ENCODE measurements at regions not wholly inside any gene's neighbourhood (a gene's known extent, or its start where the extent isn't known, plus 50 kb on each side); places are given as distances from the start of the nearest gene placed in this dataset.
A peak's percentile ranks its signal among the peaks of the same experiment; 100 is the strongest.
"Not testable (repeated sequence)": the region's sequence is repeated elsewhere in the genome, so short reads cannot be mapped to it uniquely, and the experiment has no call there.

GRCh38 chr14:48709277-48709785, 876.8 kb downstream of the RPS29 start:
- TF ChIP-seq, protein P1, sequence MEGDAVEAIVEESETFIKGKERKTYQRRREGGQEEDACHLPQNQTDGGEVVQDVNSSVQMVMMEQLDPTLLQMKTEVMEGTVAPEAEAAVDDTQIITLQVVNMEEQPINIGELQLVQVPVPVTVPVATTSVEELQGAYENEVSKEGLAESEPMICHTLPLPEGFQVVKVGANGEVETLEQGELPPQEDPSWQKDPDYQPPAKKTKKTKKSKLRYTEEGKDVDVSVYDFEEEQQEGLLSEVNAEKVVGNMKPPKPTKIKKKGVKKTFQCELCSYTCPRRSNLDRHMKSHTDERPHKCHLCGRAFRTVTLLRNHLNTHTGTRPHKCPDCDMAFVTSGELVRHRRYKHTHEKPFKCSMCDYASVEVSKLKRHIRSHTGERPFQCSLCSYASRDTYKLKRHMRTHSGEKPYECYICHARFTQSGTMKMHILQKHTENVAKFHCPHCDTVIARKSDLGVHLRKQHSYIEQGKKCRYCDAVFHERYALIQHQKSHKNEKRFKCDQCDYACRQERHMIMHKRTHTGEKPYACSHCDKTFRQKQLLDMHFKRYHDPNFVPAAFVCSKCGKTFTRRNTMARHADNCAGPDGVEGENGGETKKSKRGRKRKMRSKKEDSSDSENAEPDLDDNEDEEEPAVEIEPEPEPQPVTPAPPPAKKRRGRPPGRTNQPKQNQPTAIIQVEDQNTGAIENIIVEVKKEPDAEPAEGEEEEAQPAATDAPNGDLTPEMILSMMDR (IDR thresholded peaks at IDR 0.05; ENCODE audit: low read depth, low read length) = no peak
- Histone ChIP-seq H3K27ac (no peak overlapping the region), H3K36me3 (no peaks in the 10 kb centered on the region), H3K4me3 (ENCODE audit: low read depth, low read length) (no peak overlapping the region), H3K9me3 (ENCODE audit: severe bottlenecking) (no peaks in the 10 kb centered on the region), H3K27me3 (ENCODE audit: insufficient read depth, low read depth, severe bottlenecking) (no peaks in the 10 kb centered on the region)
- DNase-seq = no peak

GRCh38 chr14:48704639-48705038, 881.5 kb downstream of the RPS29 start:
- TF ChIP-seq, protein P1 (IDR thresholded peaks at IDR 0.05; ENCODE audit: low read depth, low read length) = no peak
- Histone ChIP-seq H3K27ac (no peak overlapping the region), H3K9me3 (ENCODE audit: severe bottlenecking) (no peaks in the 10 kb centered on the region), H3K4me3 (ENCODE audit: low read depth, low read length) (no peak overlapping the region), H3K36me3 (no peaks in the 10 kb centered on the region), H3K27me3 (ENCODE audit: insufficient read depth, low read depth, severe bottlenecking) (no peaks in the 10 kb centered on the region)
- DNase-seq = no peak

DNA sequence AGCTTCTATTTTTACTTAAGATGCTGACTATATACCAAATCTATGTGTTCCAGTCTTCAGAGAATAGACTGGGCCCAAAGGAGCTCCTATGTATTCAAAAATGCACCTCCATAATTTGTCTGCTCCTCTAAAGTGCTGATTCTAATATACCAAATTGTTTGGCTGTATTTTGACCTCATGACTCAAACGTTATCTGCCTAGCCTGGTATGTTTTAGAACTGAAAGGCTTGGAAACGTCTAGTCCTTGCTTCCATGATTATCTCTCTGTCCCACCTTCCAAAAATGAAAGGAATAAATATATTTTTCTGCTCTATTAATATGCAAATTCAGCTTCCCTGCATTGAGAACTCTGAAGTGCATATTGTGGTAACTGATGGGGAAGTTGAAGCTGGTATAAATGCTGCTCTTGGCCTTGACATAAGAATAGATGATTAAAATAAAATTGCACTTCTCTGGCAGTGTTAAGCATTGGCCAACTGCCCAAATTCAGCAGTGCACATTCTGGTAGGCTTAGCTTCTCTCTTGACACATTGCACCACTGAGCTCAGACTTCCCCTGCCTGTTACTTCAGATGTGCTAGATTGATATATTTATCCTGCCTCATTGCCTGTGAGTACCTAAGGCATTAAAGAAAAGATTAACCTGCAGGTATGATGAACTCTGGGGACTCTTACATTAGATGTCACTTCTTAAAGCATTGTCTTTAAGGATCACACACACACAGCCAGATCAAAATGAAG, 882.3 kb downstream of the RPS29 start:
- DNase-seq = no peak
- Histone ChIP-seq H3K4me3 (ENCODE audit: low read depth, low read length) (no peak overlapping the region), H3K27me3 (ENCODE audit: insufficient read depth, low read depth, severe bottlenecking) (no peaks in the 10 kb centered on the region), H3K27ac (no peak overlapping the region), H3K36me3 (no peaks in the 10 kb centered on the region), H3K9me3 (ENCODE audit: severe bottlenecking) (no peaks in the 10 kb centered on the region)
- TF ChIP-seq, protein P1 (IDR thresholded peaks at IDR 0.05; ENCODE audit: low read depth, low read length) = no peak

DNA sequence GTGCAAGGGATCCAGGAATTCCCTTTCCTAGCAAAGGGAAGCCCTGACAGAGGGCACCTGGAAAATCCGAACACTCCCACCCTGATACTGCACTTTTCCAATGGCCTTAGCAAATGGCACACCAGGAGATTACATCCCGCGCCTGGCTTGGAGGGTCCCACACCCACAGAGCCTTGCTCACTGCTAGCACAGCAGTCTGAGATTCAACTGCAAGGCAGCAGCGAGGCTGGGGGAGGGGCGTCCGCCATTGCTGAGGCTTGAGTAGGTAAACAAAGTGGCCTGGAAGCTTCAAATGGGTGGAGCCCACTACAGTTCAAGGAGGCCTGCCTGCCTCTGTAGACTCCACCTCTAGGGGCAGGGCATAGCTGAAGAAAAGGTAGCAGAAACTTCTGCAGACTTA, 888.8 kb downstream of the RPS29 start:
- H3K9me3 ChIP-seq (ENCODE audit: severe bottlenecking); H3K4me3 ChIP-seq (ENCODE audit: low read depth, low read length); H3K27ac ChIP-seq; DNase-seq; H3K27me3 ChIP-seq (ENCODE audit: insufficient read depth, low read depth, severe bottlenecking); H3K36me3 ChIP-seq: not testable (repeated sequence)

DNA sequence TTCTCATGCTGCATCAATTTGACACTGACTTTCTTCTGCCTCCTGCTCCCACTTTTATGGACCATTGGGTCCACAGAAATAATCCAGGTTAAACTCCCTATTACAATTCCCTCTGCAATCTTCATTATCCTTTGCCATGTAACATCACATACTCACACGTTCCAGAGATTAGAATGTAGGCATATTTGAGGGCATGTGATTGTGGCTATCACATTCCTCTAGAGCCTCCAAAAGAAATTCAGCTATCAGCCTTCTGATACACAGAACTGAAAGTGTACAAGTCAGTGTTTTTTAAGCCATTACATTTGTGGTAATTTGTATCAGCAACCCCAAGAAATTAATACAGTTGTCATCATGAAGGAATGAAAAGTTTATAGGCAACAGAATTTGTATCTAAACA, 892.4 kb downstream of the RPS29 start:
- Histone ChIP-seq H3K9me3 (ENCODE audit: severe bottlenecking) (no peaks in the 10 kb centered on the region), H3K27ac (no peak overlapping the region), H3K27me3 (ENCODE audit: insufficient read depth, low read depth, severe bottlenecking) (no peaks in the 10 kb centered on the region), H3K36me3 (no peaks in the 10 kb centered on the region), H3K4me3 (ENCODE audit: low read depth, low read length) (no peak overlapping the region)
- no peak for DNase-seq
- TF ChIP-seq, protein P1 (IDR thresholded peaks at IDR 0.05; ENCODE audit: low read depth, low read length) = no peak

DNA sequence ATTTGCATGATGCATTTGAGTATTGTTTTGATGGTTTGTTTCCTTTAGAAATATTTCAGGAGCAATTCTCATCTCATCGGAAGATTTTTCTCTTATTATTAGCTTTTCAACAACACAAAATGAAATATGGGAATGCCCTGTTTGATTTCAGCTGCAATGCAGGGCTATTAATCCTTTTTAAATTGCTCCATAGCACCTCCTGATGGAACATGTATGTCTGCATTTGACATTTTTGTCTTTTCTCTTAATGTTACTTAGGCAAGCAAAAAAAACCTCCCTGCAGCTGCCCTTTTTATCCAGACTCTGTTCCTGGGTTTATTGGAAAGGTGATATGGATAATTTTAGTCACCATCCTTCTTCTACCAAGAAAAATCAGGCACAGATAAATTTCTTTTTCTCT, 895.8 kb downstream of the RPS29 start:
- Histone ChIP-seq H3K9me3 (ENCODE audit: severe bottlenecking) (no peaks in the 10 kb centered on the region), H3K36me3 (no peaks in the 10 kb centered on the region), H3K27ac (no peak overlapping the region), H3K4me3 (ENCODE audit: low read depth, low read length) (no peak overlapping the region), H3K27me3 (ENCODE audit: insufficient read depth, low read depth, severe bottlenecking) (no peaks in the 10 kb centered on the region)
- no peak for DNase-seq
- TF ChIP-seq, protein P1 (IDR thresholded peaks at IDR 0.05; ENCODE audit: low read depth, low read length) = peak; percentile 36
